ENCODE measurements at regions not wholly inside any gene's neighbourhood (a gene's known extent, or its start where the extent isn't known, plus 50 kb on each side); places are given as distances from the start of the nearest gene placed in this dataset.

GRCh38 chr17:36752096-36752888 lies 150.9 kb downstream of the MRM1 start:
- H3K4me1 ChIP-seq (ENCODE audit: insufficient read depth, low read length), result no peaks in the 10 kb centered on the region
- Mint-ChIP-seq H3K27ac (peak overlapping the region in 1 of 7 donors; percentile 63), H3K9me3 (no peaks in the 10 kb centered on the region), H3K27me3 (no peaks in the 10 kb centered on the region), H3K36me3 (no peaks in the 10 kb centered on the region), H3K4me1 (peaks cover 3 to 7% (median 6%) of the 10 kb centered on the region in 4 donors), H3K4me3 (no peak overlapping the region)
- ChIA-PET CTCF (ENCODE audit: partially characterized antibody) (no interaction called here), POLR2A (ENCODE audit: partially characterized antibody) (no interaction called here)
- DNase-seq, result no peak
- no peak overlapping the region for H3K27ac ChIP-seq (ENCODE audit: low read depth, low read length)
- no peaks in the 10 kb centered on the region for H3K36me3 ChIP-seq (ENCODE audit: insufficient read depth, low read length)
- no peak overlapping the region for H3K4me3 ChIP-seq (ENCODE audit: low read length in 2 of 2)
- no peaks in the 10 kb centered on the region for H3K27me3 ChIP-seq (ENCODE audit: insufficient read depth, low read length)
- intact Hi-C loops (cut with micrococcal nuclease), result no loop called here
- no peaks in the 10 kb centered on the region for H3K9me3 ChIP-seq (ENCODE audit: control insufficient read depth in 1 of 2, low read length in 2 of 2)

GRCh38 chr17:36755586-36755985 lies 154.2 kb downstream of the MRM1 start:
- no peaks in the 10 kb centered on the region for H3K27me3 Mint-ChIP-seq
- peak in 4 of 5 donors; percentile 28 to 34 (median 30) for DNase-seq
- Histone ChIP-seq H3K27ac (ENCODE audit: low read depth, low read length) (no peak overlapping the region), H3K27me3 (ENCODE audit: insufficient read depth, low read length) (no peaks in the 10 kb centered on the region), H3K4me3 (ENCODE audit: low read length in 2 of 2) (no peak overlapping the region), H3K36me3 (ENCODE audit: insufficient read depth, low read length) (no peaks in the 10 kb centered on the region), H3K4me1 (ENCODE audit: insufficient read depth, low read length) (no peaks in the 10 kb centered on the region), H3K9me3 (ENCODE audit: control insufficient read depth in 1 of 2, low read length in 2 of 2) (no peaks in the 10 kb centered on the region)
- CTCF ChIA-PET (ENCODE audit: partially characterized antibody), result interaction anchor here (0.6 to 3.6 kb wide), 15 partner anchors 9 to 292 kb away, joined by 3 to 27 read pairs (median 4); partner anchors contain the start of gene MRM1
- H3K36me3 Mint-ChIP-seq, result no peaks in the 10 kb centered on the region
- peaks cover 2 to 7% (median 6%) of the 10 kb centered on the region in 4 donors for H3K4me1 Mint-ChIP-seq
- H3K27ac Mint-ChIP-seq, result no peak overlapping the region
- intact Hi-C loops (cut with micrococcal nuclease), result loop anchor here (1.0 kb wide), 1 partner anchor 49 kb away; no protein-coding TSS in a partner anchor
- H3K4me3 Mint-ChIP-seq, result no peak overlapping the region
- H3K9me3 Mint-ChIP-seq, result no peaks in the 10 kb centered on the region
- POLR2A ChIA-PET (ENCODE audit: partially characterized antibody), result interaction anchor here (0.9 to 1.3 kb wide), 3 partner anchors 20 to 49 kb away, joined by 3 read pairs; no protein-coding TSS in a partner anchor

GRCh38 chr17:36756695-36757094 lies 155.3 kb downstream of the MRM1 start:
- Mint-ChIP-seq H3K27me3 (no peaks in the 10 kb centered on the region), H3K4me1 (peaks cover 6 to 7% (median 7%) of the 10 kb centered on the region in 4 donors), H3K27ac (peak overlapping the region in 1 of 7 donors; percentile 17), H3K9me3 (no peaks in the 10 kb centered on the region), H3K36me3 (no peaks in the 10 kb centered on the region), H3K4me3 (no peak overlapping the region)
- Histone ChIP-seq H3K27me3 (ENCODE audit: insufficient read depth, low read length) (no peaks in the 10 kb centered on the region), H3K4me3 (ENCODE audit: low read length in 2 of 2) (no peak overlapping the region), H3K9me3 (ENCODE audit: control insufficient read depth in 1 of 2, low read length in 2 of 2) (no peaks in the 10 kb centered on the region), H3K36me3 (ENCODE audit: insufficient read depth, low read length) (no peaks in the 10 kb centered on the region), H3K27ac (ENCODE audit: low read depth, low read length) (no peak overlapping the region), H3K4me1 (ENCODE audit: insufficient read depth, low read length) (no peaks in the 10 kb centered on the region)
- no peak for DNase-seq
- ChIA-PET POLR2A (ENCODE audit: partially characterized antibody) (no interaction called here), CTCF (ENCODE audit: partially characterized antibody) (interaction anchor here (1.1 to 3.6 kb wide), 3 partner anchors 50 to 154 kb away, joined by 4 to 27 read pairs (median 15); no protein-coding TSS in a partner anchor)
- intact Hi-C loops (cut with micrococcal nuclease), result no loop called here

- Mint-ChIP-seq H3K27me3 (no peaks in the 10 kb centered on the region), H3K27ac (no peak overlapping the region), H3K9me3 (no peaks in the 10 kb centered on the region), H3K4me3 (no peak overlapping the region), H3K36me3 (no peaks in the 10 kb centered on the region), H3K4me1 (peaks cover 16 to 21% (median 19%) of the 10 kb centered on the region in 4 donors)
- no peak for DNase-seq
- no peak overlapping the region for H3K4me3 ChIP-seq (ENCODE audit: low read length in 2 of 2)
- ChIA-PET POLR2A (ENCODE audit: partially characterized antibody) (no interaction called here), CTCF (ENCODE audit: partially characterized antibody) (no interaction called here)
- no peaks in the 10 kb centered on the region for H3K9me3 ChIP-seq (ENCODE audit: control insufficient read depth in 1 of 2, low read length in 2 of 2)
- H3K27me3 ChIP-seq (ENCODE audit: insufficient read depth, low read length), result no peaks in the 10 kb centered on the region
- no peak overlapping the region for H3K27ac ChIP-seq (ENCODE audit: low read depth, low read length)
- H3K4me1 ChIP-seq (ENCODE audit: insufficient read depth, low read length), result peaks cover 14% of the 10 kb centered on the region
- intact Hi-C loops (cut with micrococcal nuclease), result no loop called here
- H3K36me3 ChIP-seq (ENCODE audit: insufficient read depth, low read length), result no peaks in the 10 kb centered on the region
These were observed 159.0 kb downstream of the MRM1 start for GRCh38 chr17:36760425-36760824.

GRCh38 chr17:36761203-36761950 lies 160.0 kb downstream of the MRM1 start:
- intact Hi-C loops (cut with micrococcal nuclease), result no loop called here
- DNase-seq, result no peak
- no peaks in the 10 kb centered on the region for H3K36me3 ChIP-seq (ENCODE audit: insufficient read depth, low read length)
- H3K27ac ChIP-seq (ENCODE audit: low read depth, low read length), result no peak overlapping the region
- ChIA-PET CTCF (ENCODE audit: partially characterized antibody) (no interaction called here), POLR2A (ENCODE audit: partially characterized antibody) (no interaction called here)
- H3K9me3 ChIP-seq (ENCODE audit: control insufficient read depth in 1 of 2, low read length in 2 of 2), result no peaks in the 10 kb centered on the region
- Mint-ChIP-seq H3K36me3 (no peaks in the 10 kb centered on the region), H3K27ac (peak overlapping the region in 3 of 7 donors; percentile 2 to 18 (median 16)), H3K27me3 (peaks cover 0 to 1% of the 10 kb centered on the region in 2 donors), H3K9me3 (no peaks in the 10 kb centered on the region), H3K4me3 (no peak overlapping the region), H3K4me1 (peaks cover 16 to 17% (median 17%) of the 10 kb centered on the region in 4 donors)
- no peak overlapping the region for H3K4me3 ChIP-seq (ENCODE audit: low read length in 2 of 2)
- H3K4me1 ChIP-seq (ENCODE audit: insufficient read depth, low read length), result peaks cover 14% of the 10 kb centered on the region
- no peaks in the 10 kb centered on the region for H3K27me3 ChIP-seq (ENCODE audit: insufficient read depth, low read length)

GRCh38 chr17:36765436-36766043 lies 164.2 kb downstream of the MRM1 start:
- no peak overlapping the region for H3K27ac ChIP-seq (ENCODE audit: low read depth, low read length)
- no peak overlapping the region for H3K27ac Mint-ChIP-seq
- POLR2A ChIA-PET (ENCODE audit: partially characterized antibody), result no interaction called here

GRCh38 chr17:36768394-36768793 lies 167.0 kb downstream of the MRM1 start:
- peaks cover 3 to 5% (median 5%) of the 10 kb centered on the region in 4 donors for H3K4me1 Mint-ChIP-seq
- no peak for DNase-seq
- Histone ChIP-seq H3K27me3 (ENCODE audit: insufficient read depth, low read length) (no peaks in the 10 kb centered on the region), H3K4me1 (ENCODE audit: insufficient read depth, low read length) (peaks cover 5% of the 10 kb centered on the region), H3K9me3 (ENCODE audit: control insufficient read depth in 1 of 2, low read length in 2 of 2) (no peaks in the 10 kb centered on the region), H3K27ac (ENCODE audit: low read depth, low read length) (no peak overlapping the region), H3K36me3 (ENCODE audit: insufficient read depth, low read length) (no peaks in the 10 kb centered on the region), H3K4me3 (ENCODE audit: low read length in 2 of 2) (no peak overlapping the region)
- ChIA-PET POLR2A (ENCODE audit: partially characterized antibody) (interaction anchor here (0.7 kb wide), 1 partner anchor 738 kb away, joined by 4 read pairs; no protein-coding TSS in a partner anchor), CTCF (ENCODE audit: partially characterized antibody) (no interaction called here)
- H3K27me3 Mint-ChIP-seq, result peaks cover 1 to 5% of the 10 kb centered on the region in 2 donors
- H3K27ac Mint-ChIP-seq, result no peak overlapping the region
- intact Hi-C loops (cut with micrococcal nuclease), result no loop called here
- H3K36me3 Mint-ChIP-seq, result no peaks in the 10 kb centered on the region
- no peaks in the 10 kb centered on the region for H3K9me3 Mint-ChIP-seq
- no peak overlapping the region for H3K4me3 Mint-ChIP-seq

More at GRCh38 chr17:36765436-36766043, 164.2 kb downstream of the MRM1 start:
- intact Hi-C loops (cut with micrococcal nuclease), result no loop called here
- Histone ChIP-seq H3K4me1 (ENCODE audit: insufficient read depth, low read length) (peaks cover 14% of the 10 kb centered on the region), H3K27me3 (ENCODE audit: insufficient read depth, low read length) (no peaks in the 10 kb centered on the region), H3K9me3 (ENCODE audit: control insufficient read depth in 1 of 2, low read length in 2 of 2) (no peaks in the 10 kb centered on the region), H3K36me3 (ENCODE audit: insufficient read depth, low read length) (no peaks in the 10 kb centered on the region), H3K4me3 (ENCODE audit: low read length in 2 of 2) (no peak overlapping the region)
- H3K4me3 Mint-ChIP-seq, result no peak overlapping the region
- H3K27me3 Mint-ChIP-seq, result peaks cover 0 to 1% of the 10 kb centered on the region in 2 donors
- H3K9me3 Mint-ChIP-seq, result no peaks in the 10 kb centered on the region
- H3K36me3 Mint-ChIP-seq, result no peaks in the 10 kb centered on the region
- H3K4me1 Mint-ChIP-seq, result peaks cover 16 to 17% (median 17%) of the 10 kb centered on the region in 4 donors
- no peak for DNase-seq
- CTCF ChIA-PET (ENCODE audit: partially characterized antibody), result interaction anchor here (1.3 kb wide), 1 partner anchor 8 kb away, joined by 3 read pairs; no protein-coding TSS in a partner anchor

Measured in CD4-positive, alpha-beta memory T cell (primary cell).